ENCODE measurements at regions not wholly inside any gene's neighbourhood (a gene's known extent, or its start where the extent isn't known, plus 50 kb on each side); places are given as distances from the start of the nearest gene placed in this dataset.
A peak's percentile ranks its signal among the peaks of the same experiment; 100 is the strongest.

DNA sequence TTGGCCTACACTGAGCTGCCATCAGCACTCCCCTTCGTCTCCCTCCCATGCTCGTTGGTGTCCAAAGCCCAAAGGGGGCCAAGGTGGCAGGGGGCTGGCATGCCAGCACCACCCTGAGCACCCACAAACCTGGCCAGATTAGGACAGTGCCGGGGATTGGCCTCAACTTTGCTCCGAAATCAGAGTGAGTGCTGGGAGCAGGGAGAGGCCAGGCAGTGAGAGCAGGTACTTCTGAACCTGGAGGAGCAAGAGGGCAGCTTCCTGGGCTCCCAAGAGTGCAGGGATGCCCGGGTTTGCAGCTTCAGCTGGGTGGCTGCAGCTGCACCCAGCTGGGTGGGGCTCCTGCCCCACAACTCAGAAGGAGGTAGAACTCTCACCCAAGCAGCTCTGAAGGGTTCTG lies 563.0 kb downstream of the SI start:
- DNase-seq (ENCODE audit: low spot score) (no peak), ATAC-seq (no peak)
- H3K4me1 Mint-ChIP-seq (ENCODE audit: low read depth in 2 of 2): no peaks in the 10 kb centered on the region
- H3K9me3 Mint-ChIP-seq: peaks cover 23% of the 10 kb centered on the region
- peaks cover 4% of the 10 kb centered on the region for H3K36me3 Mint-ChIP-seq
- no peak overlapping the region for H3K27ac Mint-ChIP-seq
- H3K27me3 Mint-ChIP-seq: no peaks in the 10 kb centered on the region
- no peak overlapping the region for H3K4me3 Mint-ChIP-seq

DNA sequence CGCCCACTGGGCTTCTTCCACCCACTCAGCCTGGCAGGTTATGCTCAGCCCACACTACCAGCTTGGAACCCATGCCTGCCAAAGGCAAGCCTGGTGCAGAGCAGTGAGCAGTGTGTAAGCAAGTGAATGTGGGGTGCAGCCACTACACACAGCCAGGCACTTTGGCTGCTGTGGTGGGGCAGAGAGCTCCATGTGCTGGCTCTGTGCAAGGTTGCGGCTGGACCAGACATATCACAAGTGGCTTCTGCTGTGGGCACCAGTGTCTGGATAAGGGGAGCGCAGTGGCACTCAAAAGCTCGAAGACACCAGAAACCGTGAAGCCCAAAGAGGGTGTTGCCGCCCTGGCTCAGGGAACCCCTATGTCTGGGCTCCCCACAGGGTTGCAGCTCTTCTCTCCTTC lies 563.7 kb downstream of the SI start:
- H3K27me3 Mint-ChIP-seq: no peaks in the 10 kb centered on the region
- ATAC-seq: peak in 1 of 2 donors; percentile 33
- no peaks in the 10 kb centered on the region for H3K4me1 Mint-ChIP-seq (ENCODE audit: low read depth in 2 of 2)
- peaks cover 4% of the 10 kb centered on the region for H3K36me3 Mint-ChIP-seq
- no peak overlapping the region for H3K27ac Mint-ChIP-seq
- no peak overlapping the region for H3K4me3 Mint-ChIP-seq
- peaks cover 23% of the 10 kb centered on the region for H3K9me3 Mint-ChIP-seq
- DNase-seq (ENCODE audit: low spot score): no peak

DNA sequence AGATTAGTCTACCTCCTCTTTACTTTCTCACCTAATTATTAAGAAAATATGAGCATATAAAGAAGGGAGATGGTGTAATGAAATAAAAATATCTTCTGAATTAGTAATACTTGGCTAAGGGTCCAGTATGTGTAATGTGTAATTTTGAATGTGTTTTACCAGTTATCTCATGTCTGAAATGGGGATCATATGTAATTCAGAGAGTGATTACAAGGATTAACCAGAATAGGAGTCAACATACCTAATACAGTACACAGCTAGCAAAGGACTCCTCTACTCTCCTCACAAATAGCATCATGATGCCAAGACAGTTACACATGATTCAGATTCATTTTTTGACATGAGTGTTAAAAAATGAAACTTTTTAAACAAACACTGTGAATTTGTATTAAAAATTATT lies 570.4 kb downstream of the SI start:
- no peaks in the 10 kb centered on the region for H3K27me3 Mint-ChIP-seq
- H3K4me1 Mint-ChIP-seq (ENCODE audit: low read depth in 2 of 2): no peaks in the 10 kb centered on the region

DNA sequence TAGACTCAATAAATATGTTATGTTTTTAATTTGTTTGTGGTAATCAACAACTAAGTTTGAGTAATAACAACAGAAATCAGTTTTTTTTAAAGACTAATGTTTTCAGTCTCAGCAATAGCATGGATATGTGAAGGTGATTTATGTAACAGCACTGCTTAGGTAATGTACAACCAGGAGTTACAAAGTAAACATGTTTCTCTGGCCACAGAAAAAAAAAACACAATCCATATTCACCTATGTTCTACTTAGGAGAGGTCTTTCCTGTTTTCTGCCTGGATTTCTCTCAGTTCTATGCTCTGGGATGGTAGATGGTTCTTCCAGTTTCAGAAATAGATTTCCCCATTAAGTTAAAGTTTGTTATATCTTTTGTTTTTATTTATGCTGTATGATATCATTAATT lies 579.4 kb downstream of the SI start:
- Mint-ChIP-seq H3K27ac (no peak overlapping the region), H3K9me3 (peaks cover 9% of the 10 kb centered on the region), H3K27me3 (no peaks in the 10 kb centered on the region), H3K4me3 (no peak overlapping the region), H3K36me3 (peaks cover 6% of the 10 kb centered on the region), H3K4me1 (ENCODE audit: low read depth in 2 of 2) (no peaks in the 10 kb centered on the region)
- DNase-seq (ENCODE audit: low spot score) (no peak), ATAC-seq (no peak)

More for the DNA sequence above, 570.4 kb downstream of the SI start:
- ATAC-seq: no peak
- Mint-ChIP-seq H3K4me3 (no peak overlapping the region), H3K27ac (no peak overlapping the region), H3K36me3 (peaks cover 4% of the 10 kb centered on the region), H3K9me3 (peaks cover 11% of the 10 kb centered on the region)
- DNase-seq (ENCODE audit: low spot score): no peak

DNA sequence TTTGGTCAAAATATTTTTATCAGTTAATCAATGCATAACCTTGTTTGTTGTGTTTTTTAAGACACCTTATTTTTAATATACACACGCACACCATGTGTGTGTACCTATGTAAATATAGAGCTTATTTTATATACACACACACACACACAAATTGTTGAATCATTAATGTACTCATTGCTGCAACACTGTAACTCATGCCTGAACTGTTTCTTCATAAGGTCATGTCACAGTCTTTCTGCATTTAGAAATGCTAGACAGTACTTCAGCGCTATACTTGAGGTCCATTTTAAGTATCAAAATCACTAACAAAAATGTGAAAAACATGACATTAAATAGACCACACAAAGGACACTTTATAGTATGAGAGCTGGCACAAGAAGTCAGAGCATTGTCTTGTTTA lies 589.4 kb downstream of the SI start:
- H3K27ac Mint-ChIP-seq: no peak overlapping the region
- peaks cover under 1% of the 10 kb centered on the region for H3K36me3 Mint-ChIP-seq
- no peak overlapping the region for H3K4me3 Mint-ChIP-seq
- no peak for DNase-seq (ENCODE audit: low spot score)
- ATAC-seq: no peak
- H3K9me3 Mint-ChIP-seq: peaks cover 10% of the 10 kb centered on the region
- no peaks in the 10 kb centered on the region for H3K27me3 Mint-ChIP-seq
- H3K4me1 Mint-ChIP-seq (ENCODE audit: low read depth in 2 of 2): no peaks in the 10 kb centered on the region

DNA sequence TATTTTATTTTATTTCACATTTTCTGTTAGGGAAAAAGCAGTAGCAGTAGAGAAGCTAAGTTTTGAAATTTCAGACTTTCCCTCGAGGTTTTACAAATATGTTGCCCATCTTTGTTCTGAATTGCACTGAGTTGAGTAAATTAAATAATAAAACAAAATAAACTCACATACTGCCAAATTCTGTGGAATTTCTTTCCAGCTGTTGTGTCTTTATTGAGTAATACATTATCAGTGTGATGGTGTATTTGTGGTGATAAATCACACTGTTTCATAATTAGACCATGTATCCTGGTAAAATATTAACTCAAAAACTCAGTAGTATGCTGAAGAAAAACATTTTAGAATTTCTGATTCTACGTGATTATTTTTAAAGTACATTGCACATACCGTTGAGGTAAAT lies 592.1 kb downstream of the SI start:
- no peak for DNase-seq (ENCODE audit: low spot score)
- no peak for ATAC-seq
- H3K27ac Mint-ChIP-seq: no peak overlapping the region
- peaks cover 3% of the 10 kb centered on the region for H3K9me3 Mint-ChIP-seq
- peaks cover 9% of the 10 kb centered on the region for H3K36me3 Mint-ChIP-seq
- H3K4me3 Mint-ChIP-seq: no peak overlapping the region
- no peaks in the 10 kb centered on the region for H3K4me1 Mint-ChIP-seq (ENCODE audit: low read depth in 2 of 2)
- no peaks in the 10 kb centered on the region for H3K27me3 Mint-ChIP-seq

DNA sequence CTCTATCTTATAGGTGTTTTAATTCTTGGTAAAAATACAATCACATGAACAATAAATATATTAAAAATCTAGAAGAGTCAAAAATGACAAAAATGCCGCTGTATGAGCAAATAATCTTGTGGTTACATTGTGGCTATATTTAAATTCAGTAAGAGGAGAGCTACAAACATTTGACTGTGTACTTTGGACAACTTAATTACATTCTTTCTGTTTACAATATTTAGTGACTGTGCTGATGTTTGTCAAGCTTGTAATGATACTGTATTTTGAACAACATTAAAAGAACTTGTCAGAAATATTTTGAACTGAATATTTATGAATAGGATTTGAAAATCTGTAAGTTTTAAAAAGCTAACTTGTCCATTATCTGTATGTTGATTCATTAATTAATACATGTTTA lies 598.3 kb downstream of the SI start:
- H3K4me3 Mint-ChIP-seq: no peak overlapping the region
- no peak overlapping the region for H3K27ac Mint-ChIP-seq
- DNase-seq (ENCODE audit: low spot score) (no peak), ATAC-seq (no peak)
- H3K4me1 Mint-ChIP-seq (ENCODE audit: low read depth in 2 of 2): no peaks in the 10 kb centered on the region
- H3K9me3 Mint-ChIP-seq: peaks cover 11% of the 10 kb centered on the region
- no peaks in the 10 kb centered on the region for H3K27me3 Mint-ChIP-seq
- peaks cover 15% of the 10 kb centered on the region for H3K36me3 Mint-ChIP-seq

DNA sequence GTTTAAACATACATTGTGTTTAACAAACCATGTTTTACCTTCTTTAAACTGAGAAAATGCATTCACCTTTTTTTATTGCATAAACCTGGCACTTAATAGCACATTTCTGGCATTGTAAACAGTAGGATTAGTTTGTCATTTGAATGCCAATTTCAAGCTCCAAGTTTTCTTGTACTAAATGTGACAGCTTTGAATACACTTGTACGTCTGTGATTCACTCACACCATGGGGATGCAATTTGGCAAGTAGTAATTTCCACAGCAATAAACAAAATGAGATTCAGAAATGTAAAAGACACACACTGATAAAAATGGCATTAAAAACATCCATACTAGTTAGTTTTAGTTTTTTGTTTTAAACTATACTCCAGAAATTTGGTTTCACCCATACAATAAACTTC lies 598.9 kb downstream of the SI start:
- H3K9me3 Mint-ChIP-seq: peaks cover 10% of the 10 kb centered on the region
- no peak overlapping the region for H3K4me3 Mint-ChIP-seq
- no peaks in the 10 kb centered on the region for H3K27me3 Mint-ChIP-seq
- DNase-seq (ENCODE audit: low spot score) (no peak), ATAC-seq (no peak)
- no peaks in the 10 kb centered on the region for H3K4me1 Mint-ChIP-seq (ENCODE audit: low read depth in 2 of 2)
- H3K27ac Mint-ChIP-seq: no peak overlapping the region
- H3K36me3 Mint-ChIP-seq: peaks cover 15% of the 10 kb centered on the region

DNA sequence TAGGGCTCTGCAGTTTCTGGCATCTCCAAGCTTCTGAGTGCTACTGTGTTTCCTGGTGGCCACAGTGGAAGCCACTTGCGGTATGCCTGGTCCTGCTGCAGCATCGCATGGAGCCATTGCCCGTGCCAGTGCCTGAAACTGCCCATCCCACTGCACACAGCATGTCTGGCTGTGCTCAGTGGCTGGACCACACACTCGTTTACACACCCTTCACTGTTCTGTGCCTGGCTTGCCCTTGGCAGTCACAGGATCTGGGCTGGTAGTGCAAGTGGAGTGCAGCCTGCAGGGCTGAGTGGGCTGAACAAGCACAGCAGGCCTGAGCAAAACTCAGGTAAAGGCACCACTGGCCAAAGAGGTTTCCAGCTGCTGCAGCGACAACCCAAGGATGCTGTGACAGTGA lies 600.0 kb downstream of the SI start:
- Mint-ChIP-seq H3K27ac (no peak overlapping the region), H3K36me3 (peaks cover 10% of the 10 kb centered on the region), H3K4me1 (ENCODE audit: low read depth in 2 of 2) (no peaks in the 10 kb centered on the region), H3K27me3 (no peaks in the 10 kb centered on the region), H3K9me3 (peaks cover 8% of the 10 kb centered on the region), H3K4me3 (no peak overlapping the region)
- no peak for ATAC-seq
- no peak for DNase-seq (ENCODE audit: low spot score)

DNA sequence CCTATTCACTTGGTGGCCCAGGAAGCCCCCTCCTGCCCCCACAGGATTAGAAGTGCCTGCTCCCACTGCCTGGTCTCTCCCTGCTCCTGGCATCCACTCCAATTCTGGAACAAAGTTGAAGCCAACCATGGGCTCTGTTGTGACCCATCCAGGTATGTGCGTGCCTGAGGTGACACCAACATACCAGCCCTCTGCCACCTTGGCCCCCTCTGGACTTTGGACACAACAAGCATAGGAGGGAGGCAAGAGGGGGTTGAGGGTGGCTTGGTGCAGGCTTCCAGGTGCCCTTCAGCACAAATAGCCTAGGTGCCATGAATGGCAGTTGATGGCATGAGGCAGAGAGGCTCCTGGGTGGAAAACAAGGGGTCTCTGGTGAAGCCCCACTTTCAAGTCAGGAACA lies 600.9 kb downstream of the SI start:
- no peak for DNase-seq (ENCODE audit: low spot score)
- Mint-ChIP-seq H3K27ac (no peak overlapping the region), H3K4me3 (no peak overlapping the region), H3K9me3 (peaks cover 8% of the 10 kb centered on the region), H3K27me3 (no peaks in the 10 kb centered on the region), H3K4me1 (ENCODE audit: low read depth in 2 of 2) (no peaks in the 10 kb centered on the region), H3K36me3 (peaks cover 9% of the 10 kb centered on the region)
- ATAC-seq: no peak

DNA sequence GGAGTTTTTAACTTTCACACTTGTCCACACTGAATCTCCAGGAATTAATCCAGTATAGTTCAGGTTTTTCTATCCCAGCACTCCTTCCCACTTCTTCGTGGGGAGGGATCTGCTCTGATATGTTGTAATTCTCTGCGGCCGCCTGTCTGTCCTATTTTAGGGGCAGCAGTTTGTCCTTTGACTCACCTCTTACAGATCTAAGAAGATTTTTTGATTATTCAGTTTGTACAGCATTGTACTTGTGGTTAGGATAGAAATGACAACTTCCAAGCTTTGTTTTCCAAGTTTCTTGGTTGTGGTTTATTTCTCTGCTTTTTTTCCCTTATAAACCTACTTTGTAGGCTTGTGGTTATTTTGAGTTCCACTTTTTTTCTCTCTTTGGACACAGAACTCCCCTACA lies 601.7 kb downstream of the SI start:
- peaks cover 8% of the 10 kb centered on the region for H3K9me3 Mint-ChIP-seq
- peaks cover 5% of the 10 kb centered on the region for H3K36me3 Mint-ChIP-seq
- no peak overlapping the region for H3K27ac Mint-ChIP-seq
- ATAC-seq: no peak
- no peak for DNase-seq (ENCODE audit: low spot score)
- H3K4me1 Mint-ChIP-seq (ENCODE audit: low read depth in 2 of 2): no peaks in the 10 kb centered on the region
- H3K4me3 Mint-ChIP-seq: no peak overlapping the region
- no peaks in the 10 kb centered on the region for H3K27me3 Mint-ChIP-seq

DNA sequence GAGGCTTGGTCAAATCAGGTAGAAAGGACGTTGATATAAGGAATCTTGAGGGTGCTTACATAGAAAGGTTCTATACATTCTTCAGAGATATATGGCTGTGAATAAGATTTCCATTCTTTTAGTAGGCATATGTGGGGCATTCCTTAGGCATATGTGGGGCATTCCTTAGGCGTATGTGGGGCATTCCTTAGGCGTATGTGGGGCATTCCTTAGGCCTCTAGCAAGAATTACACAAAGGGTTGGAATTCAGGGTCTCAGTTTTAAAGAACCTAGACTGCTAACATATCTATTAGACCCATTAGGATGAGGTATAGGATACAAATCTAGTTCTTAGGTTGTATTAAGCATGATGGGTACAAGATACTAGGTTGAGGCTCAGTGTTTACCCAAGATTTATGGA lies 607.8 kb downstream of the SI start:
- ATAC-seq (no peak), DNase-seq (ENCODE audit: low spot score) (no peak)
- Mint-ChIP-seq H3K27me3 (no peaks in the 10 kb centered on the region), H3K9me3 (peaks cover 8% of the 10 kb centered on the region), H3K4me3 (no peak overlapping the region), H3K4me1 (ENCODE audit: low read depth in 2 of 2) (no peaks in the 10 kb centered on the region), H3K27ac (no peak overlapping the region), H3K36me3 (peaks cover 9% of the 10 kb centered on the region)

DNA sequence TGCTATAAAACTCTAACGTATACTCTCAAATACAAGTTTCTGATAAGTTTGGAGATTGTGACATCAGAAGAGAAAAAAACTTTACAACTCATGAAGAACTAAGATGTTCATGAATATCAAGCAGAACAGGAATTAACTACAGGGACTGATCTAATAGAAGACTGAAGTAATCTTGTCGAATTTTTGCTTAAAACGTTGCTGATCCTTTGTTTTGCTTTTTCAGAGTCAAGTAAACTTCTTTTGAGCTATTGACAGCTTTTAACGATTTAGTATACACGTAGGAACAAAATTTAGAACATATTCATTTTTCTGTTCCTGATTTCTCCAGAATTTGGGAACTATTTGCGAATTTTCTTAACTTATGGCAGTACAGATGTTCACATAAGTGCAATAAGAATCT lies 610.2 kb downstream of the SI start:
- Mint-ChIP-seq H3K9me3 (peaks cover 8% of the 10 kb centered on the region), H3K27ac (no peak overlapping the region)
- ATAC-seq: no peak

DNA sequence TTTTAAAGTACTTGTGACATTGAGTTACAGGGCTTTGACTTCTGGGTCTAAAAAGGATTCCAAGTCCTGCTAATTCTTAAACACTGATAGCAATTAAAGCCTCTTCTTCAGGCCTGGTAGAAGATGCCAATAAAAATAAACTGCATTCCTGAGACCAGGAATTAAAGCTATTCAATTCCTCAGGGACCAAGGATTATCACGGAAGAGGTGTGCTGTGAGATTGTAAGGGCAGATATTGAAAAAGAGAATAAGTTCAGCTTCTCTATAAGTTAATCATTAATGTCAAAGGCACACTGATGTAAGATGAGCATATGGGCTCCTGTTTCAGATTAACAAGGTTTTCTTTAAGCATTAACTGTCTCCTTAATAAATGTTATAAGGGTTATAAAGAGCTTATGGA lies 611.3 kb downstream of the SI start:
- Mint-ChIP-seq H3K27me3 (no peaks in the 10 kb centered on the region), H3K9me3 (peaks cover 9% of the 10 kb centered on the region), H3K36me3 (peaks cover 7% of the 10 kb centered on the region), H3K27ac (no peak overlapping the region), H3K4me3 (no peak overlapping the region), H3K4me1 (ENCODE audit: low read depth in 2 of 2) (no peaks in the 10 kb centered on the region)
- ATAC-seq (no peak), DNase-seq (ENCODE audit: low spot score) (no peak)

More for the DNA sequence above, 610.2 kb downstream of the SI start:
- Mint-ChIP-seq H3K4me3 (no peak overlapping the region), H3K36me3 (peaks cover 7% of the 10 kb centered on the region), H3K4me1 (ENCODE audit: low read depth in 2 of 2) (no peaks in the 10 kb centered on the region), H3K27me3 (no peaks in the 10 kb centered on the region)
- no peak for DNase-seq (ENCODE audit: low spot score)

DNA sequence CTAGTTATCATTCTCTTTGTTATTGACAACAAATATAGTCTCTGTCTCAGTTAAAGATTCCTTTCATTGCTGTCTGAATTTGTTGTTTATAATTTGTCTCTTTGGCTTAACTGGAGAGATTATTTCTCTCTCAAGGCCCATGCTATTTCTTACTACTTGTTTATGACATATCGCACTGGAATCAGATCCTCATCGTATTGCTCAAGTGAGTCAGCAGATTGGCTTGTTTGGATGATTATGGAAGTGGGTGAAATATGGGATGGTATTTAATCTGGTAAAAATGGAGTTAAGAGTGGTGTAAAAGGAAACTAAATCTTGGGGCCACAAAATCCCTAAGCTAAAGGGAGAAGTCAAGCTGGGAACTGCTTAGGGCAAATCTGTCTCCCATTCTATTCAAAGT lies 613.1 kb downstream of the SI start:
- DNase-seq (ENCODE audit: low spot score) (no peak), ATAC-seq (no peak)
- H3K4me1 Mint-ChIP-seq (ENCODE audit: low read depth in 2 of 2): no peaks in the 10 kb centered on the region
- H3K27ac Mint-ChIP-seq: no peak overlapping the region
- no peaks in the 10 kb centered on the region for H3K27me3 Mint-ChIP-seq
- peaks cover 10% of the 10 kb centered on the region for H3K9me3 Mint-ChIP-seq
- H3K4me3 Mint-ChIP-seq: no peak overlapping the region
- peaks cover 7% of the 10 kb centered on the region for H3K36me3 Mint-ChIP-seq

Data from natural killer cell treated with Interleukin-12 subunit alpha and Interleukin-12 subunit beta and Interleukin-15 and Interleukin-18, amount 100 ng/mL, for 72 hours (primary cell).